WERI-Rb-1 (cell line): ENCODE measurements at regions not wholly inside any gene's neighbourhood (a gene's known extent, or its start where the extent isn't known, plus 50 kb on each side); places are given as distances from the start of the nearest gene placed in this dataset.

Experiments used
- DNase-seq: peaks from one replicate; pipeline ENCODE4 v3.0.0-alpha.2; 2020
- H3K27ac ChIP-seq: fragments of 250-450 bp; sonication (Bioruptor Pico); 2 replicates; pipeline ENCODE4 v1.5.1; 2020; ENCODE audit warnings: mild to moderate bottlenecking, moderate library complexity
- H3K27me3 ChIP-seq: fragments of 250-450 bp; sonication (Bioruptor Pico); 2 replicates; pipeline ENCODE4 v1.5.1; 2021; ENCODE audit warnings: mild to moderate bottlenecking, low read depth, moderate library complexity; ENCODE audit not compliant: insufficient read depth, severe bottlenecking
- H3K36me3 ChIP-seq: fragments of 250-450 bp; sonication (Bioruptor Pico); 2 replicates; pipeline ENCODE4 v1.5.1; 2020; ENCODE audit warnings: mild to moderate bottlenecking, moderate library complexity
- H3K4me3 ChIP-seq: 2 replicates; pipeline ENCODE4 v1.5.1; 2011; ENCODE audit warnings: low read depth, mild to moderate bottlenecking, control low read depth, low read length
- H3K9me3 ChIP-seq: fragments of 250-450 bp; sonication (Bioruptor Pico); 2 replicates; pipeline ENCODE4 v1.5.1; 2021; ENCODE audit warnings: mild to moderate bottlenecking, moderate library complexity; ENCODE audit not compliant: severe bottlenecking
- TF ChIP-seq, protein P1 (sequence below): IDR thresholded peaks from 2 replicates; pipeline ENCODE4 v1.5.1; 2011; ENCODE audit warnings: low read depth, mild to moderate bottlenecking, control low read depth, inconsistent platforms, low read length

DNA sequence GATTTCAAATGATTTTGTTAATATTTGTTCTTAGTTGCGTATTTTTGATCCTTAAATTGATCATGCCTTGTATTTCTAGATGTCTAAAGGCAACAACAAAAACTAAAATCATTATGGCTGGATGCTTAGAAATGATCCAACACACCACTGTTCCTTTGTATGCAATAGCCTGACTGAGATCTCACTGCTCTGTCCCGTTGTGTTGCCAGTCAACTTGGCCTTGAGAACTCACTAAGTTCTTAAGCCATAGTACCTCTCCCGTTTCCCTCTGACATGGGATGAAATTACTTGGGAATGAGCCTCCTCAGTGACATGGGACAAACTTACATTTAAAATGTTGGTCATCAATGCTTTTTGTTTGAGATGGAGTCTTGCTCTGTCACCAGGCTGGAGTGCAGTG is 222.0 kb upstream of the HS6ST1 start:
- no peak for DNase-seq
- TF ChIP-seq, protein P1, sequence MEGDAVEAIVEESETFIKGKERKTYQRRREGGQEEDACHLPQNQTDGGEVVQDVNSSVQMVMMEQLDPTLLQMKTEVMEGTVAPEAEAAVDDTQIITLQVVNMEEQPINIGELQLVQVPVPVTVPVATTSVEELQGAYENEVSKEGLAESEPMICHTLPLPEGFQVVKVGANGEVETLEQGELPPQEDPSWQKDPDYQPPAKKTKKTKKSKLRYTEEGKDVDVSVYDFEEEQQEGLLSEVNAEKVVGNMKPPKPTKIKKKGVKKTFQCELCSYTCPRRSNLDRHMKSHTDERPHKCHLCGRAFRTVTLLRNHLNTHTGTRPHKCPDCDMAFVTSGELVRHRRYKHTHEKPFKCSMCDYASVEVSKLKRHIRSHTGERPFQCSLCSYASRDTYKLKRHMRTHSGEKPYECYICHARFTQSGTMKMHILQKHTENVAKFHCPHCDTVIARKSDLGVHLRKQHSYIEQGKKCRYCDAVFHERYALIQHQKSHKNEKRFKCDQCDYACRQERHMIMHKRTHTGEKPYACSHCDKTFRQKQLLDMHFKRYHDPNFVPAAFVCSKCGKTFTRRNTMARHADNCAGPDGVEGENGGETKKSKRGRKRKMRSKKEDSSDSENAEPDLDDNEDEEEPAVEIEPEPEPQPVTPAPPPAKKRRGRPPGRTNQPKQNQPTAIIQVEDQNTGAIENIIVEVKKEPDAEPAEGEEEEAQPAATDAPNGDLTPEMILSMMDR: no peak
- no peaks in the 10 kb centered on the region for H3K36me3 ChIP-seq
- H3K4me3 ChIP-seq: no peak overlapping the region
- H3K27ac ChIP-seq: no peak overlapping the region
- no peaks in the 10 kb centered on the region for H3K27me3 ChIP-seq
- no peaks in the 10 kb centered on the region for H3K9me3 ChIP-seq

DNA sequence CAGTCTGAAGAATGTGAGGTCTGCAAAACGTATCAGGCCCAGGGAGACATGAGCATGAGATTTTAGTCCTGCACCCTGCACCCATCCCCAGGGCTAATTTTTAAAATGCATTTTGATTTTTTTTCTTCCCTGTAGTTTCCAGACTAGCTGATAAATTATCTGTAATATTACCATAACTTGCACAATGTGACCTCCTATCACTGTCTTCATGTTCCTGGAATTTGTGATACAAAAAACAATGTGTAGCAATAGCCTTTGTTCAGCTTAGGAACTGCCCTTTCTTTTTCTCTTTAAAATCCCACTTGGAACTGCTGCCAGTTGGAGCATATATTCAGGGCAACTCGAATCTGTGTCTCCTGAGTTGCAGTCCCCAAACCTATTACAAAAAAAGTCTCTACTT is 222.8 kb upstream of the HS6ST1 start:
- no peaks in the 10 kb centered on the region for H3K36me3 ChIP-seq
- TF ChIP-seq, protein P1: no peak
- DNase-seq: no peak
- H3K9me3 ChIP-seq: no peaks in the 10 kb centered on the region
- no peak overlapping the region for H3K4me3 ChIP-seq
- no peak overlapping the region for H3K27ac ChIP-seq
- H3K27me3 ChIP-seq: no peaks in the 10 kb centered on the region

DNA sequence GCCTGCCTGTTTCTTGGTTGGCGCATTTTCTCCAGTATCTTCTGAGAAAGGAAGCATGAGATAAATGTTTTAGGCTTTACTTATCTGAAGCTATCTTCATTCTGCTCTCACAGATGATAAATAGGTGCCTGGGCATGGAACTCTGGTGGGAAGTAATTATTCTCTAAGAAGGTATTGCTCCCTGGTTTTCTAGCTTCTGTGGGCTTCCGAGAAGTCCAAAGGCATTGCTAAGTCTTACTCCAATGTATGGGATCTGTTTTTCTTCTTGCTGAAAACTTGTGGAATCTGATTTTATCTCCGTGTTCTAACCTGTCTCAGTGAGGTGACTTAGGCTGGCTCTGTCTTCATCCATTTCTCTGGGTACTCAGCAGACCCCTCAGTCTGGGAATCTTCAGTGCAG is 224.4 kb upstream of the HS6ST1 start:
- Histone ChIP-seq H3K36me3 (no peaks in the 10 kb centered on the region), H3K9me3 (no peaks in the 10 kb centered on the region), H3K27ac (no peak overlapping the region), H3K27me3 (no peaks in the 10 kb centered on the region), H3K4me3 (no peak overlapping the region)
- no peak for DNase-seq
- TF ChIP-seq, protein P1: no peak

DNA sequence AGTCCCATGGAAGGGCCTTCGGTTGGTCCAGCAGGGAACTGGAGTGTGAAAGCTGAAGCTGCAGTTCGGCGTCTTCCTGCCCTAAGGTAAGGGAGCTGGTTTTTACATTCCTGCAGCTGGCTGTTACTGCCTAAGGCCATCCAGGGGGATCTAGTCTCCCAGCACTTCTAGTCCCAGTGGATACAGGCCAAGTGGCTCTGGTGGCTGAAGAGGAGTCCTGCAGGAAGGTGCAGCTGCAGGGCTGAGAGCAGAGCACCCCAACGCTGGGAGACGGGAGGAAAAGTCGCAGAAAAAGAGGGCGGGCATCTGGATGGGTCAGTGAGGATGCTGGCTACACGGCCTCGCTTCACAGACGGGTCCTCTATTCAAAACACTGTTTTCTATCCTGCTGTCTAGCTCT is 225.0 kb upstream of the HS6ST1 start:
- H3K36me3 ChIP-seq: no peaks in the 10 kb centered on the region
- no peak overlapping the region for H3K27ac ChIP-seq
- no peaks in the 10 kb centered on the region for H3K9me3 ChIP-seq
- no peak overlapping the region for H3K4me3 ChIP-seq
- H3K27me3 ChIP-seq: no peaks in the 10 kb centered on the region
- TF ChIP-seq, protein P1: no peak
- no peak for DNase-seq

DNA sequence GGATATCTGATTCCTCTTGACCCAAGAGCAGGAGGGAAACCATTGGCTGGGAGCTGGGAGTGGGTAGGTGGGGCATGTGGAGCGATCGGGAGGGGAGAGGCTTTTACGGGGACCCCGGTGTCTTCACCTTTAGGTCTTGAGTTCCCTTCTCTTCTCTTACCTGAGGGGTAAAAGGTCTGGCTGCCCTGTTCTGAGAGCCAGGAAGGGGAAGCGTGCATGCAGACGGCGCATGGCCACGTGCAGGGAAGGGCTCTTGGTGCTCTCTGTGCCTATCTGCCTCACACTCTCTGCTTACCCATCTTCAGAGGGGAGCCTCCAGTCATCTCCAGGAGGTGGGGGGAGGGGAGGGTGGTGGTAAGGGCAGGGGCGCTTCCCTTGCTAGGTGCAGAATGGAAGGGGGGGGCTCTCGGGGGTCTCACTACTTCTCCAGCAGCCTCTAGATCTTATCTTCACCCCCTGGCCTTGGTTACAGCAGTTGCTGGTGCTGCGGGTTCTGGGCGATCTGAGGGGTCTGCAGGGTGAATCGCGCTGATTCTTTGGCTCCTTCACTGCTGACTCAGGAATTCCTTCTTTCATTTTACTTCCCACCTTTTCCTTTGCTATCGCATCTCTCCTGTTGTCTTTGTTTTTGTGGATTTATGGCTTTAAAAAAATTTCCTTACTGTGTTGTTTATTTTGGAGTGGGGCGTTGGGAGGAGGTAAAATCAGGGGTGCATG is 225.8 kb upstream of the HS6ST1 start:
- Histone ChIP-seq H3K27ac (no peak overlapping the region), H3K27me3 (no peaks in the 10 kb centered on the region), H3K4me3 (no peak overlapping the region), H3K9me3 (no peaks in the 10 kb centered on the region), H3K36me3 (no peaks in the 10 kb centered on the region)
- no peak for DNase-seq
- TF ChIP-seq, protein P1: no peak

DNA sequence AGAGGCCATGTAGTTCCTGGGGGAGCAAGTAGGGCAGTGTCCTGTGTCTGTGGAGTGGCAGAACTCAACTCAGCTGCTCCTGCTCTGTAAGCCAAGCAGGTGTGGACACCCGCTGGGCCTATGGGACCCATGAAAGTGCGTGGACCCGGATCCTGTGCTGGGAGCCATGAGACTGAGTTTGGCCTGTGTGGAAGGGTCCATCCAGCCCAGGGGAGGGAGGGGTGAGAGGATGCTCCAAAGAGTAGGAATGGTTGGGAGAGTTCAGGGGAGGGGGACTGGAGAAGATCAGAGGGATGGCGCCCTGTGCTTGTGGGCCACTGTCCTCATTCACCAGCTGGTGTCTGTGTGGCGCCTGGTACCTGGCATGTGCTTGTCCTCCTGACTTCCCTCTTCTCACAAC is 226.4 kb upstream of the HS6ST1 start:
- DNase-seq: no peak
- Histone ChIP-seq H3K9me3 (no peaks in the 10 kb centered on the region), H3K36me3 (no peaks in the 10 kb centered on the region), H3K27ac (no peak overlapping the region), H3K4me3 (no peak overlapping the region), H3K27me3 (no peaks in the 10 kb centered on the region)
- TF ChIP-seq, protein P1: no peak
